ENCODE measurements at regions not wholly inside any gene's neighbourhood (a gene's known extent, or its start where the extent isn't known, plus 50 kb on each side); places are given as distances from the start of the nearest gene placed in this dataset.

DNA sequence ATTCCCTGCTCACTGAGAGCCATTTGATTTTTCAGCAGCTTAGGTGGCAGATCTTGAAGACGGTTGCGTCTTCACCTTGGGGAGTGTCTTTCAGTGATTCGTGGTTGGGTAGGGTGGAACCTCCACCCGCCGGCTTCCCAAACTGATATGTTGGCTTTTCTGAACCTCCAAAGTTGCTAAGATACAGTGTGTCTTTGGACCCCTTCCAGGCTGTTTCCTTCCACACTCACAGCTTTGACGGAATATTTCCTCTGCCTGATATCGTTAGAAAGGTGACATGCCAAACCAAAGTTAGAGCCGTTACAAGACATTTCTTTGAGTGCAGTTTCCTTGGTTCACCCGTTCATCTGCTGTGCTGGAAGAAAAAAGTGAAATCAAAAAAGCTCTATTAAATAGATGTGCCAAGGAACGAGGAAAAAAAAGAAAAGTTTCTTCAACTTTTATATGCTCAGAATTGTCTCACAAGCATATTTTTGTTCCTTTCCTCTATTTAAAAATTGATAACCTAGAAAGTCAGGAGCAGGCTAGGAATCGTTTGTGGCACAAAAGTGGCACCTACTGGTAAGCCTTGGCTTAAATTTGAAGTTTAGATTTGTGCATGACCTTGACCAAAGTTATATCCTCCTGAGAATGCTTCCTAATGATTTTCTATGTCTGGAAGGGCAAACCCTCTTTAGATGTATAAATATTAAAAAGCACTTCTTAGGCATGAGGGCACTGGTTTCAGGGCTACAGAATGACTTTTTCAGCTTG is 270.7 kb upstream of the WWC1 start:
- peak; percentile 6 for DNase-seq (ENCODE audit: low read depth)

DNA sequence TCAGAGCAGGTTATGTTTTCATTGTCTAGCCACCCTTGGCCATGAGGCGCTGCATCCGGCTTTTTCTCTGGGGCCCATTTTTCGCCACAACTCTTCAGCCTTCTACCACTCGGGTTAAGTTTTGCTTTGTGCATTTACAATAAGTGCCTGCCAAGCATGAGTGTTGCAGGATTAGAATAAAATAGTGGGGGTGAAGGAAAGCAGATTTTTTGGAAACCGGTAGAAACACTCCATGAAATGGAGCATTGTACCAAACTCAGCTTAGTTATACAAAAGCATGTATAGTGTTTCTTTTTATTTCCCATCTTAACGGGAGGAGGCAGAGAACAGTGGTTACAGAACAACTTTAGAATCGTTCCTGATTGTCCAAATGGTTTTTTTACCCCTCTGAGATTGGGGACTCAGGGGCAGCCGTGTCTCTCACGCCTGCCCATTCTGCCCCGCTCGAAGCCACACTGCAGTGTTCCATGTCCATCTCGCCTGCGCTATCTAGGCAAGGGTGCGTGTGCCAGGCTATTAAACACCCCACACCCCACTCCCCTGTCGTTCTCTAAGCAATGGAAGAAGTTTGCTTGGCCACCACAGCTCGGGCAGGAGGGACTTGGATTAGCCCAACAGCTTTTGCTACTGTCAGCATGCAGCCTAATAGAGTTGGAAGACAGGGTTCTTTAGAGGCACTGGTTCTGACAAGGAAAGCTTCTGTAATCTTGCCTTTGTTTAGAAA is 268.8 kb upstream of the WWC1 start:
- DNase-seq (ENCODE audit: low read depth) = no peak

DNA sequence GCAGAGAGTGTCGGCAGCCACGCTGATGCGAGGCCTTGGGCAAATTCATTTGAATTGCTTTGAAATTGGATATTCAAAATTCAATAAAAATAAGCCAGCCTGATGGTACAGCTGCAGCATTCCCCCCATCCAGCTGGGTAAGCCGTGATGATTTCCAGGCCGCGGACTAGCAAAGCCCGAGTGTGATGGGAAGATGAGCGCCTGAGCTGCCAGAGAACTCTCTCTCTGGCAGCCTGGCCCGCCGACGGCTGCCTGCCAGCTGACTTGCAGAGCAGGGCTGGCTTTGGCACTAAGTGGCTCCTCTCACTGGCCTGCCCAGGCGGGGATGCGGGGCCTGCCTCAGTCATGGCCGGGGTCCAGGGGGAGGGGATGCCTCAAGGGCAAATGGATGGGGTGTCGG is 268.3 kb upstream of the WWC1 start:
- DNase-seq (ENCODE audit: low read depth) = no peak

DNA sequence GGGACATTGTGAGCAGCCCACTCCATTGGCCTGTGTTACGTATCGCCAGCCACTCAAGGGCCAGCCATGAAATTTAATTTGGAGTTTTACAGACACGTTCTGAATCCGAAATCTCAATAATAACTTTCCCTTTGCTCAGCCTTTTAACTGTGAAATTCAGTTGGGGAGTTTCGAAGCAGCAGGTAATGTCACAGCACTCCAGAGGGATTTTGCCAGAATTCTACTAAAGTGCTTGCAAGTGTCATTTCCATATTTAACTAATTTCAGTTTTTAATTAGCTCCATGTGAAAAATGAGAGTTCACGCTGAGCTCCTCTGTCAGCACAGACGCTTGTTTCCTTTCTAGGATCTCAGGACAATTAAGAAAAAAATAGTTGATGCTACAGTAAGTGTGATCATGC is 267.1 kb upstream of the WWC1 start:
- DNase-seq (ENCODE audit: low read depth) = no peak

DNA sequence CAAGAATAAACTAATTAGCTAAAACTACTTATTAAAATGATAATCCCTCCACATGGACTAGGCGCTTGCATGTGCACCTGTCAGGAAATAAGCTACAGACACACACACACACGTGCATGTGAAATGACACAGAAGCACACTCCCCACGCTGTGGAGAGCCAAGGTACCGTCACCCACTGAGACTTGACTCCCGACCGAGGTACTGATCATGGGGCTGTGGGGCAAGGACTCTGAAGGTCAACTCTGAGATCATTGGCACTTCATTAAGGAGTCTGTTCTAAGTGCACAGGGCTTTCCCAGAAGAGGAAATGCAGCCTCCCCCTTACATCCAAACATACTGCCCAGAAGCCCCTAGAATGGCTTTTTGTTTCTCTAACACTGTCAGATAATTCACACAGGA is 264.4 kb upstream of the WWC1 start:
- no peak for DNase-seq (ENCODE audit: low read depth)

DNA sequence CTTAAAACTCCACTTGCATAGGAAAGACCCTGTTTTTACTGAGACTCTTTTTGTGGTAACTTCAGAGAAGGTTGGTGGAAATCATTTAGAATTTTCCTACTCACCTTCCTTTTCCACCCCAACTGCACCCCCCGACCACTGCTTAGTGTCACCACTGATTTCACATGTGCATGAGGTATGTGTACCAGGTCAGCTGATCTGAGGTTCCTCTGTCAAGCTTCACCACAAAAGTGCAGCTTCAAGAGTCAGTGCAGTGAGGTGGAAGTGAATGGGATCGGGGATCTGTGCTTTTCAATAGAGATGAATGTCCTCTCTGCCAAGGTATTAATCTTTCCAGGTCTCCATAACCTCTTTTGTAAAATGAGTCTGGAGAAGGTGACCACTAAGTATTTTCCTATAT is 260.5 kb upstream of the WWC1 start:
- DNase-seq (ENCODE audit: low read depth) = no peak

DNA sequence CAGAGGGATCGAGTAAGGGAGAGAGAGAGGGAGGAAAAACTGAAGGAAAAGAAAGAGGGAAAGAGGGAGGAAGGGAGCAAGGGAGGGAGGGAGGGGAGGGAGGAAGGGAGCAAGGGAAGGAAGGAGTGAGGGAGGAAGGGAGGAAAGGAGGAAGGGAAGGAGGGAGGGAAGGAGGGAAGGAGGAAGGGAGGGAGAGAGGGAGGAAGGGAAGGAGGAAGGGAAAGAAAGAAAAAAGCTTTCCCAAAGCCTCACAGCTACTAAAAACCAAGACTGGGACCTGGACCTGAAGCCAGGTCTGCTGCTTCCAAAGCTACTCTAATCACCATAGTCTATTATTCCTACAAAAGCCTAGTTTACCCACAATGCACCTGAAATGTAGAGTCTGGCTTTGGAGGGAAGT is 259.8 kb upstream of the WWC1 start:
- DNase-seq (ENCODE audit: low read depth) = no peak

DNA sequence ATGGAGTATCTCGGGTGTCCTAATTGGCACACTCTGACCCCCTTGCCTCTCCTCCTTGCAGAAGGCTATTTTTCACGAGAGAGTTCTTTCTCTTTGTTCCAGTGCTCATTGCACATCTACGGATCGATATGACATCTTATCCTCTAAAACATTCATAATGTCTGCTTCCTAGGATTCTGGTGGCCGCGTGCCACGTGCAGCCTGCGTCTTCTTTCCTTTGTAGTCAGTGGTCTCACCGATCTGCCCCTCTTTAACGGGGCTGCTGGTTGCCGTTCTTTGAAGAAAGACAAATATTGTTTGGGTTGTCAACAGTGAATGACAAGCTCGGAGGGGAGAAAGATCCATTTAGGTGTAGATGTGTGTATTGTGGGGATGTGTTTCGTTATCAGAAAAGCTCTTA is 252.4 kb upstream of the WWC1 start:
- no peak for DNase-seq (ENCODE audit: low read depth)

DNA sequence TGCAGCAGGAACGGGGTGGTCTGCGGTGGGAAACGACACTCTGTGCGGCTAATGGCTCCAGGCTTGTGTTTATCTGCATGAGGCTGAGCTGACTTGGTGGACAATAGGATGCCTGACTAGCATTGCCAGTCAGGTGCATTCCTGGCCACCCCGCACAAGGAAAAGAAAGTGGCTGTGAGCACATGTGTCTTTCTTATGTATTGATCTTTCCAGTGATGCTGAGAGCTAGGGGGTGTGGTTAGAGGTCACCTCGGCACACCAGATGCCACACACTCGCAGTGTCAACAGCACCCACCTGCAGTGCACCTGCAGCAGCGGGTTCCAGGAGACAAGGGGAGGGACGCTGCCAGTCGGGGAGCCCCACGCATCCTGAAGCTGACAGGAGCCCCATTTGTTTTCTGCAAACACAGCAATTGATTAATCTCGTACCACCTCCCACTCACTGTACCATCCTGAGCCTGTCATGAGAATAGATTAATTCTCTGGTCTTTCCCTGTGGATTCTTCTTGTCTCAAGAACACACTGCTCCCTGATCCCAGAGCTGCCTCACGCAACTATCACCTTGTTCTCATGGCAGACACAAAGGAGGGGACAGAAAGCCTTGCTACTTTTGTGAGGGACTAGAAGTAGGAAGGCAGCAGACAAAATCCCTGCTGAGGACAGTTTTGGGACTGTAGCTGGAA is 251.7 kb upstream of the WWC1 start:
- no peak for DNase-seq (ENCODE audit: low read depth)

DNA sequence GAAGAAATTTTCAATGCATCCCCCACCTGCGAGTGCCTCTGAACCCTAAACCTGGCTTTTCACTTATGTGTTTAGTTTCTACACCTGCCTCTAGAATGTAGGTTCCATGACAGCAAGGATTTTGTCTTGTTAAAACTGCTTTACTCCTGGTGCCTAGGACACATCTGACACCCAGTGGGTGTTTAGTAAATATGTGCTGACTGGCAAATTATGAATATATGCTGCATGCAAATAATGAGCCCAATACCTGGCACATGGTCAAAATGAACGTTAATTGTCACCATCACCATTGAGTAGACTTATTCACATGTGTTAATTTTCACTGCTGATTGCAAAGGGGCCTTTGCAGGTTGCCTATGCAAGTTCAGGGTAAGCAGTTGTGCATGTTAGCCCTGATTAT is 249.9 kb upstream of the WWC1 start:
- no peak for DNase-seq (ENCODE audit: low read depth)

DNA sequence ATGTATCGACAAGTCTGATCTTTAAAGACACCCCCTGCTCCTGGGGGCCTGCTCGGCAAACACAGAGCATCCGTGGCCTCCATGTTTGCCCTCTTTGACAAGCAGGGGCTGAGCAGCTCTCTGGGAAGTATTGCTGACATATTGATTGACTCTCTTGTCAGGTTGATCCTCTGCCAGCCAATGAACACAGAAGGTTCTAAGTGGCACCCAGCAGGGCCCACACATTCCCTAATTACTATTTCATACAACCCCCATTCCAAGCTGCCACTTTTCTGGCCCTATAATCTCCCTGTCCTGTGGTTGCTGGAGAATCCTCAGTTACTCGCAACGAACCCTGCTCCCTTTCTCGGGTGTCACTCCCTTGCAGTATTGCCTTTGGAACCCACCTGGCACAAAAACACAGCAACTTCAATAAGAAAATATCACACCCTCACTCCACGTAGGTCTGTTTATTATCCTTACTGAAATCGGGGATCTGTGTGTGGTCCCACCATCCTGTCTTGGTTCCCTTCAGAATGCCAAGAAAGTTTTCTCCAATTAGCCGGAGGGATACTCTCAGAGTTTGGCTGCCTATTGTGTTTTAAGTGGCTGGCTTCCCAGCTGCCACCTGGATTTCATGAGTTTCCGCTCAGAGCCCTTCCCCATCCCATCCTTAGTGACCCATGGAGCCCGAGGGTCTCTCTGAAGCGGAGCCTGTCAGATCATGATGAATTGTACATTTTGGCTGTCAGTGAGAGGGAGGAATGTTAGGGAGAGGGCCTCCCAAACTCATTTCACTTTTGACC is 249.0 kb upstream of the WWC1 start:
- no peak for DNase-seq (ENCODE audit: low read depth)

DNA sequence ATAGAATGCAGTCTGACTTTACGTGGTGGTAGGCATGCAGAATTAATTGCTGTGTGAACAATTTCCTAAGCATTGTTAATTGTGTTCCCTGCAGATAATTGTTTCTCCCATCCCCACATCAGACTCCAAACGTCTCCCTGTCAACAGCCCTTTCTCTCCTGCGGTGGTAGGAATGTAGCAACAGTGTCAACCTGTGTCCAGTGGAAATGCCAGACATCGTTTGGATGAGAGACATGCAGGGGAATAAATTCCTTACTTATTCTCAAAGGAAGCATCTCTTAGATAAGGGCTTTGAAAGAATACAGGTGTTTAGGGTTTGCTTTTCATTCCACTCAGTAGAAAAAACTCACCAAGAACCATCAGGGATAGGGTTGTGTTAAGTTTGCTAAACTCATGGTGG is 245.3 kb upstream of the WWC1 start:
- no peak for DNase-seq (ENCODE audit: low read depth)

DNA sequence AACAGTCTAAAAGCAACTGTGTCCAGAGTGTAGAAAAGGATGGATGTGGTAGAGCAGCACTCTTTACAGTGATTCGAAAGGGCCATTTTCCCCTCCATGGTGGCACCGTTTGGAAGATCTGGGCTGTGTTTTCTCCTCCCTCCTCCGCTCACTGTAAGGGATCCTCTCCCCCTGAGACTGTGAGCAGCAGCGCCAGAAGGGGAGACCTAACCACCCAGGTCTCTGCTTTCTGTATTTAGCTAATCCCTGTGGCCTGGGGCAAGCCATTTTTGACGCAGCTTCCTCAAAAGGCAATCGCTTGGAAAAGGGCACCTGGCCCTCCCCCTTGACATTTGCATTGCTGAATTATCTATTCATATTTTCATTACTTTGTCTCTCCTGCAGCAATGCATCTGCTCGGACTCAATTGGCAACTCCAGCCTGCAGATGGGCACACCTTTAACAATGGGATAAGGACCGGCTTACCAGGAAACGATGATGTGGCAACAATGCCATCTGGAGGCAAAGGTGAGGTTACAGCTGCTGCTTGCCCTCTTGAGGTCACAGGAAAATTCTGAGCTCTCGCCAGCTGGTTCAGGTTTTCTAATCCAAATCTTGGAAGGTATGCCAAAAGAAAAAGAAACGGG is 244.3 kb upstream of the WWC1 start:
- DNase-seq (ENCODE audit: low read depth) = peak; percentile 42

DNA sequence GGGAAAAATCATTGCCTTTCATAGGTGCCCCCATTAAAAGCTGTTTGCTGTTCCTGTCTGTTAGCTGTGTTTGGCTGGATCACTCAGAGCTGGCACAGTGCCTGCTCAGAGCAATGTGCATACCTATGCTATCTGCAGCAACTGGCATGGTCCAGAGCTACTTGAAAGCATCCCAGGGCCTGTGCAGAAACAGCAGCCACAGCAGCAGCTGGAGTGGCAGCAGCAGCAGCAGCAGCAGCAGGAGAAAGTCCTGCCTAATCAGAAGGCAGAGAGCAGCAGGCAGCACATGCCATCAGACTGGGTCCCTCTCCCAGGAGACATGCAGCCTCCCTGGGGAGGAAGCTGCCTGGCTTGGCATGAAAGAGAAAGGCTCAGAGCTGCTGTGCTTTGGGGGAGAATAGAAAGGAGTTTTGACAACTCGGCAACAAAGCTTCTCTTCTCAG is 243.8 kb upstream of the WWC1 start:
- DNase-seq (ENCODE audit: low read depth) = no peak

DNA sequence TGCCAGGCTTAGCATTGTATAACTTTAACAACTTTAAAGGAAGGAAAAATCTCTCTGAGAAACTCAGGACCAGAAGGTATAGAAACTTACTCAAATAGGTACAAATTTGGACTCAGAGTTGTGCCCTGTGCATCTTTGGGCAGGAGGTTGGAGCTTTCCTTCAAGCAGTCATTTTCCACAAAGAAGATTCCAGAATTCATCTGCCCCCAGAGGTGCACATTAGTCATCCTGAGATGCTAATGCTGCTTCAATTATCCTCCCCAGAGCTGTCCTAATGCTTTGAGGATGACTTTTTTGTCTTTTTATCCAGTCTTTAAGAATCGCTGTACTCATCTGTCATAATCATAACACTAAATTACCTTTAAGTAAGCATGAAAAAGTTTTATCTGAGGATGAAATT is 243.0 kb upstream of the WWC1 start:
- DNase-seq (ENCODE audit: low read depth) = no peak

DNA sequence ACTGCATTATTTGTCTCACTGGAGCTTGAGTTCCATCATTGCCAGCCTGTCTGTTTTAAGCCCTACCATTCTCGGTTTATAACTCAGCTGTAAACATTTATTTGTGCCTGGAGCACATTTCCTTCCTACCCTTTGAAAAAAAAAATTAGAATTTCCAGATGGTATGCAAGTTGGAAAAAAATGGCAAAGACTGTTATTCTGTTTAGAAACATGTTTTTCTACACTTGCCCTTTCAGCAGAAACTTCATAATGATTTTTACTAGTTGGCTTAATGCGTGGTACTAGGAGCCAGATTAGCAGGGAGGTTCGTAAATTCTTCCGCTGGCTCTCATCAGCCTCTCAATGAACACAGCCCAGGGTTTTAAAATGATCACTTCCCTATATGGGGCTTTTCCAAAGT is 238.8 kb upstream of the WWC1 start:
- no peak for DNase-seq (ENCODE audit: low read depth)

DNA sequence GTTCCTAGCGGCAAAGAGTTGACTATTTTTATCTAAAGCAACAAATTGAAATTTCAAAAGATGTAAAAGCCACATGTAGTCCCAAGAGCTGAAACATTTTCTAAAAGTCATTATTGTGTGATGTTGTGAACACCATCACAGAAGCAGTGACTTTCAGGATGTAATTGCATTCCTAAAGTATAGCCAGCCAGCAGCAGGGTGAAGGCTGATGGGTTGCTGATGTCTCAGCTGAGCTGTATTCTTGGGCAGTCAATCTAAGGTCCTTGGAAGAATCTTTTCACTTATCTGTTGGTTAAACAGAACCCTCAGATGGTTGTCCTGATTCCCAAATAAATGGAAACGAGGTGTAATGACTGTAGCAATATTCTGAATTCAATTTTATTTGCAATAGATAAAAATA is 237.4 kb upstream of the WWC1 start:
- DNase-seq (ENCODE audit: low read depth) = no peak

DNA sequence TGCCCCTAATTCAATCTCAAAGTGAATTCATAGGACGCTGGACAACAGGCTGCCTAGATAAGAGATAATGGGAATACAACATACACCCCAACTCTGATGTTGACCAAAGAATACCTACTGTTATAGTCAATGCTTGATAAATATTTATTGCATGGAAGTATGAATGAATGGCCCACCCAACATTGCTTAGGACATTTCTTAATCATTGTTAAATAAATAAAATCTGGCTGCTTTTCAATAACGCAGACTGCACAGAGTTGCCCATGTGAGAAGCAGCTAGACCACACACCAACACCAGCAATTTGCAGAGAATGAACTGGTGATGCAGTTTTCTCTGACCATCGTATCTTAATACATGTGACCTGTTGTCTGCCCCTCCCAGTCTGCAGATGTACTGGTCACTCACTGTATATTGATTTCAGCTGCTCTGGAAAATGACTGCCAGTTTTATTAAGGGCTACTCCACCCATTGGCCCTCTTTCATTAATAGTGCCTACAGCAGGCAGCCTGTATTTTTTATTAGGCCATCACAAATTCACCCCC is 236.2 kb upstream of the WWC1 start:
- DNase-seq (ENCODE audit: low read depth) = no peak

DNA sequence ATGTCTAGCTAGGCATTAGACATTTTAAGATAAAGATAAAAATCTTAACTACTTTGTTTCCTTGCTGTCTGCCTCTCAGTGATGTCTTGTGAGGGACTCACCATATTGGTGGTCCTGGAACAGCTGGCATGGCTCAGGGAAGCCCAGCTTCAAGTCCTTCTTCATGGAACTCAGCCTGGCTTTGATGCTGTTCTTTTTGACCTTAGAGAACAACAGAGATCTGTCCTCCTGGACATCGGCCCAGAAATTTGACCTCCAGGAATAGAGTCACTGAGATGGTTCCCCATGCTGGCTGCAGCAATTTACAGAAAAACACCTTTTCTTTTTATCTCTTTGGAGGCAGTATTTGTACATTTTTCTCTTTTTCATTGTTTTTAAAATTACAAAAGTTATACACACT is 235.5 kb upstream of the WWC1 start:
- no peak for DNase-seq (ENCODE audit: low read depth)

DNA sequence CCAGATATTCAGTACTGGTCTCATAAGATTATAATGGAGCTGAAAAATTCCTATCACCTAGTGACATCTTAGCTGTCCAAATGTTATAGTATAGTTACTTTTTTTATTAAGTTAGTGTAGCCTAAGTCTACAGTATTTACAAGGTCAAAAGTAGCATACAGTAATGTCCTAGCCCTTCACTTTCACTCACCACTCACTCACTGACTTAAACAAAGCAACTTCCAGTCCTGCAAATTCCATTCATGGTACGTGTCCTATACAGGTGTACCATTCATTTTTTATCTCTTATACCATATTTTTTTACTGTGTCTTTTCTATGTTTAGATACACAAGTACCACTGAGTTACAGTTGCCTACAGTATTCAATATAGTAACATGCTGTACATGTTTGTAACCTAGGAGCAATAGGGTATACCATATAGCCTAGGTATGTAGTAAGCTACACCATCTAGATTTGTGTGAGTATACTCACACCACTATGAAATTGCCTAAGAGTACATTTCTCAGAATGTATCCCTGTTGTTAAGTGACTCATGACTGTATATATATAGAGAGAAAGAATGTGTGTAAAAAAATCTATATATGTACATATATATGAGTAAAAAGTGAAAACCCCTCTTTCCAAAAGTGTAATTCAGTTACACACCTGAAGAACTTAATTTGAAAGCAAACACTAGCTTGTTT is 234.8 kb upstream of the WWC1 start:
- DNase-seq (ENCODE audit: low read depth) = no peak

DNA sequence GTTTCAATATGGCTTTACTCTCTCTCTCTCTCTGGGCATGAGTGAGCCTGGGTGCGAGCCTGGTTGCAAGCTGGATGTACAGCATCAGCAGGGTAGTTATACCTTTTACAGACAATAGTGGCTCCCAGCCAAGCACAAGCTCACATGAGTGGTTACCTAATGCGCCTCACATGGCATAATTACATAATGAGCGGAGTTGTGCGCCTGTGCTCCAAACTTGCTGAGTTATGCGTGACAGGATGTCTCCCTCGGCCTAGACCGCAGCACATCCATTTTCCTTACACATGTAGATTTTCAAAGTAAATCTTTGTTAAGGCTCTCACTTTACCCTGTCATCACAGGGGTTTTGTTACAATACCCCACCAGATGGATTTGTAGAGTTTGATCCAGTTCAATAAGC is 233.5 kb upstream of the WWC1 start:
- no peak for DNase-seq (ENCODE audit: low read depth)

Data from ELR (cell line).